ENCODE measurements at regions not wholly inside any gene's neighbourhood (a gene's known extent, or its start where the extent isn't known, plus 50 kb on each side); places are given as distances from the start of the nearest gene placed in this dataset.

DNA sequence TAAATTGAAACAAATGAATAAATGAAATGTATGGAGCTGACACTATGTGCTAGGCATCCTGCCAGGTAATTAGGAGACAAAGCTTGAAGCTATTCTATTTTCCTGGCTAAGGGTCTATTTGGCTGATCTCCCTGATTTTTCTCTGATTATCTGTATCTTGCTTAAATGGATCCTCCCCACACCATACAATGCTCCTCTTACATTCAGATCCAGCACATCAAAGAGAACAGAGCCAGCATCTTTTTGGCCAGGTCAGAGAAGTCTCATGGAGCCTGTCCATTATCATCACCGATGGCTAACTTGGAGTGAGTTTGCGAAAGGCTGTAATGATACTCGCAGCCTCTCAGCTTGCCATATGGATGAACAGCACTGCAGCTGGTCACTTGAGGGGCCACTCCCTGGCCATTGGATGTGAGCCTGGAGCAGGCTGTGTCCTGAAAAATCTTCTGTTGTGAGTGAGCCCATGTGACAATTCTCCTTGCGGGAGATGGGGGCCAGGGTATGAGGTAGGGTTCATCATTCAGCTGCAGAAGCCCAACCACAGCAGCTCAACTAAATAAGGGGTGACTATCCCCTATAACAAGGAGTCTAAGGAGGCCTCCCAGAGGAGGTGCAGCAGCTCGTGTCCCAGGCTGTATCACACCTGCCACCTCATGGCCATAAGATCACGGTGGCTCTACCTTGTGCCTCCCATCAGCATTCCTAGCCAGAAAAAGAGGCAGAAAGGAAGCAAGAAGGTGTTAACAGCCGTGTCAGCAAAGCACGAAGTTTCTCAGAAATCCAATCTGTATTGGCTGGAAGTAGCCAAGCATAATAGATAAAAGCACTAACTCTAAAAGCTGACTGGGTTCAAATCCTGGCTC, 69.3 kb upstream of the ST8SIA2 start:
- intact Hi-C loops (cut with micrococcal nuclease; ENCODE audit: unreplicated experiment): no loop called here
- Histone ChIP-seq H3K4me2 (no peak overlapping the region), H3K27ac (no peak overlapping the region), H3F3A (ENCODE audit: insufficient read depth, low read depth) (no peaks in the 10 kb centered on the region), H4K20me1 (ENCODE audit: insufficient read depth) (no peaks in the 10 kb centered on the region), H3K79me2 (ENCODE audit: low read depth) (no peaks in the 10 kb centered on the region), H3K4me1 (replicated peaks; ENCODE audit: insufficient read depth) (no peaks in the 10 kb centered on the region), H3K9me3 (ENCODE audit: insufficient read depth, low read depth) (no peaks in the 10 kb centered on the region), H3K4me3 (no peak overlapping the region), H3K27me3 (ENCODE audit: insufficient read depth, low read depth) (peaks cover 61% of the 10 kb centered on the region), H2AFZ (no peak overlapping the region), H3K9me2 (ENCODE audit: insufficient read depth) (no peaks in the 10 kb centered on the region), H3K36me3 (ENCODE audit: low read depth) (no peaks in the 10 kb centered on the region)
- CTCF ChIA-PET: no interaction called here
- DNase-seq: no peak
- TF ChIP-seq EZH2 (IDR thresholded peaks at IDR 0.05; ENCODE audit: low read depth) (no peak), CTCF (conservative IDR thresholded peaks at IDR 0.05) (no peak)
- POLR2A ChIA-PET (ENCODE audit: unreplicated experiment): no interaction called here
- no TSS peak for BruUV-seq (replicated peaks)

DNA sequence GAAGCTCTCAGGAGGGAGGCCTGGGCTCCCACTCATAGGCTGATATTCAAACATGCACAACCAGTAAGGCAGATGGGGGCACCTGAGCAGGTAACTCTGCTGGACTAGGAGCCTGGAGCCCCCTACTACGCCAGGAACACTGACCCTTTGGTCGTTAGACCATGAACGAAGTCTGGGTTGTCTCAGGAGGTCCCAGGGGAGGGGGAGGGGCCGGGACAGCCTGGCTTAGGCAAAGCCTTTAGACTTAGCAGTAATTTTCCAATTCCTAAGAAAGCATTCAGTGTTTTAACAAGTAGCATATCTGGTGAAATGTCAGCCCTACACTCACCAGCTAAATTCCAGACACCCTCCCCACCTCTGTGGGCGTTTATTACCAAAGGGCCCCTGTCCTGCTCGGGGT, 67.4 kb upstream of the ST8SIA2 start:
- no peaks in the 10 kb centered on the region for H3K4me1 ChIP-seq (replicated peaks; ENCODE audit: insufficient read depth)
- DNase-seq: no peak
- ChIA-PET POLR2A (ENCODE audit: unreplicated experiment) (no interaction called here), CTCF (no interaction called here)
- TF ChIP-seq EZH2 (IDR thresholded peaks at IDR 0.05; ENCODE audit: low read depth) (no peak), CTCF (conservative IDR thresholded peaks at IDR 0.05) (no peak)
- no TSS peak for BruUV-seq (replicated peaks)
- no peaks in the 10 kb centered on the region for H4K20me1 ChIP-seq (ENCODE audit: insufficient read depth)
- no peaks in the 10 kb centered on the region for H3K36me3 ChIP-seq (ENCODE audit: low read depth)
- H3K9me3 ChIP-seq (ENCODE audit: insufficient read depth, low read depth): no peaks in the 10 kb centered on the region
- H3F3A ChIP-seq (ENCODE audit: insufficient read depth, low read depth): no peaks in the 10 kb centered on the region
- H3K27me3 ChIP-seq (ENCODE audit: insufficient read depth, low read depth): peaks cover 43% of the 10 kb centered on the region
- H2AFZ ChIP-seq: no peak overlapping the region
- H3K4me2 ChIP-seq: no peak overlapping the region
- intact Hi-C loops (cut with micrococcal nuclease; ENCODE audit: unreplicated experiment): no loop called here
- H3K79me2 ChIP-seq (ENCODE audit: low read depth): no peaks in the 10 kb centered on the region
- no peaks in the 10 kb centered on the region for H3K9me2 ChIP-seq (ENCODE audit: insufficient read depth)
- H3K4me3 ChIP-seq: no peak overlapping the region
- no peak overlapping the region for H3K27ac ChIP-seq

DNA sequence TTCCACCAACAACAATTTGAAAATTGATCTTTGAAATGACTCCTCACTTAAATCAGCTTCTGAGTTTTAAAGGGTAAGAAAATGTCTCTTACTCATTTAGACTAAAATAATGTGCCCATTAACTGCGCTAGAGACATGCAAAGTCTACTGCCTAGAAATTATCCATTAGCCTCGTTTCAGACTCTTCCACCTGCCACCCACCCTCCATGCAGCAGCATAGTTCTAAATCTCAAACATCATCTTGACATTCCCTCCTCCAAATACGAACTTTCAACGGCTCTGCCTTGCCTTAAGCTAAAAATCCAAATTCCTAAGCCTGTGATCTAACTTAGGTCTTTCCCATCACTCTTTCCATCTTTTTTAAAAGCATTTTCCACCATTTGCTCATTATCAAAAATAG, 66.6 kb upstream of the ST8SIA2 start:
- H3K27me3 ChIP-seq (ENCODE audit: insufficient read depth, low read depth): peaks cover 35% of the 10 kb centered on the region
- no peaks in the 10 kb centered on the region for H3K79me2 ChIP-seq (ENCODE audit: low read depth)
- no peak for DNase-seq
- ChIA-PET CTCF (no interaction called here), POLR2A (ENCODE audit: unreplicated experiment) (no interaction called here)
- no peaks in the 10 kb centered on the region for H4K20me1 ChIP-seq (ENCODE audit: insufficient read depth)
- no peaks in the 10 kb centered on the region for H3K4me1 ChIP-seq (replicated peaks; ENCODE audit: insufficient read depth)
- H3K9me2 ChIP-seq (ENCODE audit: insufficient read depth): no peaks in the 10 kb centered on the region
- no peaks in the 10 kb centered on the region for H3F3A ChIP-seq (ENCODE audit: insufficient read depth, low read depth)
- no peak overlapping the region for H3K27ac ChIP-seq
- TF ChIP-seq EZH2 (IDR thresholded peaks at IDR 0.05; ENCODE audit: low read depth) (no peak), CTCF (conservative IDR thresholded peaks at IDR 0.05) (no peak)
- no peaks in the 10 kb centered on the region for H3K9me3 ChIP-seq (ENCODE audit: insufficient read depth, low read depth)
- intact Hi-C loops (cut with micrococcal nuclease; ENCODE audit: unreplicated experiment): no loop called here
- H3K4me3 ChIP-seq: no peak overlapping the region
- no peak overlapping the region for H2AFZ ChIP-seq
- no peak overlapping the region for H3K4me2 ChIP-seq
- BruUV-seq (replicated peaks): no TSS peak
- H3K36me3 ChIP-seq (ENCODE audit: low read depth): no peaks in the 10 kb centered on the region

Data from PC-9 (cell line).